DMS 273 (cell line): ENCODE measurements at regions not wholly inside any gene's neighbourhood (a gene's known extent, or its start where the extent isn't known, plus 50 kb on each side); places are given as distances from the start of the nearest gene placed in this dataset.
"Not testable (repeated sequence)": the region's sequence is repeated elsewhere in the genome, so short reads cannot be mapped to it uniquely, and the experiment has no call there.

Source experiments
- DNase-seq: peaks from one replicate; lab custom pipeline; 2025; ENCODE audit not compliant: unreplicated experiment; lab: John Stamatoyannopoulos, UW

- no peak for DNase-seq
These were observed 53.8 kb downstream of the COX7C start for GRCh38 chr5:86671536-86671935.

DNA sequence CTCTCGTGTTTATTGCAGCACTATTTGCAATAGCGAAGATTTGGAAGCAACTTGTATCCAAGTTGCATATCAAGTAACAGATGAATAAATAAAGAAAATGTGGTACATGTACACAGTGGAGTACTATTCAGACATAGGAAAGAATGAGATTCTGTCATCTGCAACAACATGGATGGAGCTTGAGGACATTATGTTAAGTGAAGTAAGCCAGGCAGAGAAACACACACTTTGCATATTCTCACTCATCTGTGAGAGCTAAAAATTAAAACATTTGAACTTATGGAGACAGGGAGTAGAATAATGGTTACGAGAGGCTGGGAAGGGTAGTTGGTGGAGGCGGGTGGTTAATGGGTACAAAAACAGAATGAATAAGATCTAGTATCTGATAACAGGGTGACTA, 56.3 kb downstream of the COX7C start:
- DNase-seq: no peak

DNA sequence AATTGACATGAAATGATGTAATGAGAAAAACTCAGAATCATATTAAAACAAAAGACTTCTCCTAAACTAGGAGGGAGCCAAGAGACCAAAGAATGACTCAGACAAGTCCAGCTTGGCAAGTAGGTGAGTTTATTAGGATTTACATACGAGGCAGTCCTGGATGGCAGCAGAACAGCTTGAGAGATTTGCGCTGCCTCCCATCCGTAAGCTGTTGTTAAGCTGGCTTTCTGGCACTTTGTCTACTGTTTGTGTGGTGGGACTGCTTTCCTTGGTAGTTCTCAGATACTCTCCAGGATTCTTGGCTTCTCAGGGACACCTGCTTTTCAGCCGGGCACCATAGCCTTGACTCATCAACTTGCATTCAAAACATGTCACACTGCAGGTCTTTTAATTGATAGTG, 57.6 kb downstream of the COX7C start:
- DNase-seq: peak; percentile 53

- peak; percentile 74 for DNase-seq
These were observed 61.8 kb downstream of the COX7C start for GRCh38 chr5:86679529-86679928.

- DNase-seq: no peak
These were observed 62.2 kb downstream of the COX7C start for GRCh38 chr5:86679949-86680348.

DNA sequence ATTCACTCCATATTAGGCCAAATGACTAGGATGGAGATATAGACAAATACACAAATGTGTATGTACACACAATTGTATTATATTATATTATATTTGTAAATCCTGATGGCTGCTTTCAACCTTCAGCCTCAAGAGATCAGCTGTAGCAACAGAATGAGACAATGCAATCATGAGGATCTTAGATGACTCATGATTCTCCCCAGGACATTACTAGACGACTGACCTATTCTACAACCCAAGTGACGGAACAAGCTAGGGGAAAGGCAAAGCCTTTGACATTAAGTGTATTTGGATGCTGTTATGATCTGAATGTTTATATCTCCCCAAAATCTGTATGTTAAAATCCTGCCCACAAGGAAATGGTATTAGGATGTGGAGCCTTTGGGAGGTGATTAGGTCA, 66.5 kb downstream of the COX7C start:
- no peak for DNase-seq

DNA sequence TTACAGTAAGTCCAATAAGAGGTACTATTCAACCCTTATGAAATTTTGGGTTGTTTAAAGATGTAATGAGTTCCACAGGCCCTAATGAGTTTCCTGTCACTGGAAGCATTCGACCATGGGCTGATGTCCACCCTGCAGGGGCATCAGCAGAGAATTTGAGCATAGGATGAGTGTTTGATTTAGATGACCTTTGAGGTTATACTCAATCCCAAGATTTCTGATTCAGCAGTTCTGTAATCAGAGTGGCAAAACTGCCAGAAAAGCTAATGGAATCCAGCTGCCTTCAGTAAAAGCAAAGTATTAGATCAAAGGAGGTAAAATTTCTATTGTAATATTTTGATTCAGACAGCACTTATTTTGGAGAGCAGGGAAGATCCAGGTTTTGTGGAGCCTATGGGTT, 68.3 kb downstream of the COX7C start:
- DNase-seq: no peak

DNA sequence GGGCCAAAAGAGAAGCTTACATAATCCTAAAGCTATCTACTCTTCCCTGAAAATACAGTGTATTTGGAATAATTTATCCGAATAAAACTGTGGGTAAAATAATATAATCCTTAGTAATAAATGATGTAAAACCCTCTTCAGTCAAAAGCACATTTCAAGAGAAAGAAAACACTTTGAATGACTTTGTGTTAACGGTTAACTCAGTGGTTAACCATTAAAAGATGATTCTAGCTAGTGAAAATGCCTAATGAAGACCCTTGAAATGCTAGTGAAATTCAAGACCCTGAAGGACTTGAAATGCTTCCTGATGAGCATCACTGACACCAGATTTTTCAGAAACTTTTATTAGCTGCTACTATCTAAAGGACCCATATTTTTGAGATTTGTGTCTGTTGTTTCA, 70.7 kb downstream of the COX7C start:
- DNase-seq: no peak

DNA sequence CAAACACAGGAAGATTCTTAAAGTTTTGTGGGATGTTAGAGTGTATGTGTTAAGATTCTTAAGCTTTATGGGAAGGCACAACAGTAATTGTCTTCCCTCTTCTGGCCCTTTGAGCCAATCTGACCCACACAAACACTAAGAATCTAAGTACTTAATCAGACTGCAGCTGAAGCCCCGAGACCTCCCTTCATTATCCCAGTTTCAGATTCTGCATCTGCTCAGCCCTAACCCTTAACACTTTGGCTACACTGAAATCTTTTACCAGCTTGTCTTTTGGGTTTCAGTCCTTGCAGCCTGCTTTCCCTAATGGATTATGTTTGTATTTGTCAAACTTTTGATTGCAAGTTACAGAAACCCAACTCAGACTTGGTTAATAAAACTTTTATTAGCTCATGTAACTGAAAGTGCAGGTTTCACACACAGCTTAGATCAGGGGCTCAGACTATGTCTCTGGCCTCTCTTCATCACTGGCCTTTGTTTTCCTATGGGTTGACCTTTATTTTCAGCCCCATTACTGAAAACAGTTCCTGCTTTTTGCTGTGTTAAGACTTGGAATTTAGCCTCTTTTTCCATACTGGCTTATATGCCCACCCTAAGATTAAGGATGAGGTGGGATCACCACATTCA, 71.5 kb downstream of the COX7C start:
- DNase-seq: no peak

DNA sequence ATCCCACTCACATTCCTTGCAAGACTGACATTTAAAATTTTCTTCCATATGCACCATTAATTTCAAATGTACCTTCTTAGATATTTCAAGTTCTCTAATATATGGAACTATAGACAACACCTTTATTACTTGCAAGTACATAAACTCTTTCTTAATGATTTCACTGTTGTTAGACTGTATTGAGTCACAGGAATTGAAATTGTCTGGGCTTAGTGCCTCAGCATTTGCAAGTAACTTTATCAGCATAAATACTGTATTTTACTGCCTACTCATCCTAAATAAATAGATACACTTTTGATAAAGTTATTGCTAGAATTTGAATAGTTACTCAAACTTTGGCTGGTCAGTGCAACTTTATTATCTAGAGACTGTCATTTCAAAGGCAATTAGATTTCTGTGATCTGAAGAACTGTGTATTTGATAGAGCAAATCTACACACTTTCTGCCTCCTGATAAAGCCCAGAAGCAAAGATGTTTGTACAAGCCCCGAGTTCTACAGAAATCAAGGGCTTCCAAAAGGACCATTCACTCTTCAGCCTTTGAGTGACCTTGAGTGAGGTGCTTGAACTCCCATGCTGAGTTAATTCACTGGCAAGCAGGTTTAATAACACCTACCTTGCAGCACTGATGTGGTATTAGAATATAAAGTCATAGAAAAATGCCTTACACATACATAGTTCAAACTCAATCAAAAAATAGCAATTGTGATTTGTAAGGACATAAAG, 91.6 kb downstream of the COX7C start:
- DNase-seq: no peak

DNA sequence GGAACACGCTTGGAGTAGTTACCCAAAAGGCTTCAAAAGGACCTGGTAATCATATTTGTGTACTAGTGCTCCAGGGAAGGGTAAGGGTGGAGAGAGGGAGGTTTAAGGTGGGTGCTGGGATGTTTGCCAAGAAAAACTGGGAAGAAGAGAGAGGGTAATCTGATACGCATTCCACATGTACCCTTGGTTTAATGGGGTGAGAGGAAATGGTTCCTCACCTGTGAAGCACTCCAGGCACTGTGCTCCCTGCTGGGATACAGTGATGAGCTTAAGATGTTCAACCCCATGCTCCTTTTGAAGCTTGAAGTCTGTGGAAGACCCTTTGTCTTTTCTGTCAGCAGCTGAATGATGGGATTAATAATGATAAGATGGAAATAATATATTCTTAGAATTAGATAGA, 98.4 kb downstream of the COX7C start:
- peak; percentile 14 for DNase-seq

DNA sequence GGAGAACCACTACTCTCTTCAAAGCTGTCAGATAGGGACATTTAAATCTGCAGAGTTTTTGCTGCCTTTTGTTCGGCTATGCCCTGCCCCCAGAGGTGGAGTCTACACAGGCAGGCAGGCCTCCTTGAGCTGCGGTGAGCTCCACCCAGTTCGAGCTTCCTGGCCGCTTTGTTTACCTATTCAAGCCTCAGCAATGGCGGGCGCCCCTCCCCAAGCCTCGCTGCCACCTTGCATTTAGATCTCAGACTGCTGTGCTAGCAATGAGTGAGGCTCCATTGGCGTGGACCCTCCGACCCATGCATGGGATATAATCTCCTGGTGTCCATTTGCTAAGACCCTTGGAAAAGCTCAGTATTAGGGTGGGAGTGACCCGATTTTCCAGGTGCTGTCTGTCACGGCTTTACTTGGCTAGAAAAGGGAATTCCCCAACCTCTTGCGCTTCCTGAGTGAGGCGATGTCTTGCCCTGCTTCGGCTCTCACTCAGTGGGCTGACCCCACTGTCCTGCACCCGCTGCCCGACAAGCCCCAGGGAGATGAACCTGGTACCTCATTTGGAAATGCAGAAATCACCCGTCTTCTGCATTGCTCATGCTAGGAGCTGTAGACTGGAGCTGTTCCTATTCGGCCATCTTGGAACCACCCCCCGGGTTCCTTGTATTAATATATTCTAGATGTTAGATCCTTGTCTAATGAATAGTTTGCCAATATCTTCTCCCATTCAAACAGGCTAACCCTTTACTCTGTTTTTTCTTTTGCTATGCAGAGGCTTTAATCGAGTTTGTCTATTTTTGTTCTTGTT, 113.8 kb downstream of the COX7C start:
- DNase-seq: not testable (repeated sequence)

- DNase-seq: no peak
These were observed 117.6 kb downstream of the COX7C start for GRCh38 chr5:86735370-86735769.

GRCh38 chr5:86737579-86737978, 119.8 kb downstream of the COX7C start:
- DNase-seq: no peak

GRCh38 chr5:86748538-86749105, 130.9 kb downstream of the COX7C start:
- DNase-seq: no peak

DNA sequence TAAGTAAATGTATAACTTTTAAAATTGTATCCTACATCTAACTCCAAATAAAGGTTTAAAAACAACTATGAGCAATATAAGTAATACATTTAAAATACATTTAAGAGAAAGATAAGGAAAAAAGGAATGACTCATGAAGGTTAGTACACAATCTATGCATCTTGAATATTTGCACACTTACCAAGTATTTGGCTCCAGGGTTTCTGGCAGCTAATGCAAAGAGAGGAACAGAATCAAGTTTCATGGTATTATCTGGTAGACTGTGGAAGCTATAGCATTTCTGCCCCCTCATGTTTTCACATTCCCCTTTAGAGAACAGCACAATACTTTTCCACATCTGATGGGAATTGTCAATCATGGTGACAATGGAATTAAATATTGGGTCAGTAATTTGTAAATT, 132.1 kb downstream of the COX7C start:
- no peak for DNase-seq

- DNase-seq: peak; percentile 30
These were observed 139.1 kb downstream of the COX7C start for GRCh38 chr5:86756839-86757238.

DNA sequence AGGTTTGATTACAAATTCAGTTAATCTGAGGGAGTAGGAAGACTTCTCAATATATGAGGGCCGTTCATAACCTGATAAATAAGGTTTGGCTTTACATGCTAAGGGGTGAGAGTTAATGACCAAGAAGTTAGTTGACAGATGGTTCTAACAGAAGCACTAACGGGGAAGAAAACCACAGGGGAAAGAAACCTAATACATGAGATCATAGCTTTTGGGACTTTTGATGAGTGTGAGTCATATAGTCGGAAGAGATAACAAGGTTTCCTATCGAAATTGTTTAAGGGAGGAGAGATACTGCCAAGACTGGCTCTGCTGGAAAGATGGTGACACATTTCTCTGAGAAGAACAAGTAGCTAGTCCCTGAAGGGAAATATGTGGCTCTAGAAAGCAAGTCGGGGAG, 140.1 kb downstream of the COX7C start:
- peak; percentile 93 for DNase-seq

- no peak for DNase-seq
These were observed 142.9 kb downstream of the COX7C start for GRCh38 chr5:86760661-86761060.

DNA sequence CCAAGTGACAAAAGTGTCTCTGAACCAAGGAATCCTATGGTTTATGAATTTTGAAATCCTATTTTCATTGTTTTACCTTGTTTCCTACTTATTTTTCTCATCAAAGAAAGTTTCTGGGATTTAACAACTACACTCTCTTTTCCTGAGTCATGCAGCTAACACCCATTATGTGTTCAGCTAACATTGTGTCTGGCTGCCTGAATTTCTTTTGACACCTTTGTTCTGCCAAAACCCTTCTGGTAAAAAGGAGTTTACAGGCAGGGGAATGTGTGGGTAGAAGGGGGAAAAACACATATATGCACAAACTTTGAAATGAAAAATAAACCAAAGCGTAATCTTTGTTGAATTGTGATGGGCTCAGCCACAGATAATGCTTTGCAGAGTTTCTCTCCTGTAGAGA, 146.2 kb downstream of the COX7C start:
- no peak for DNase-seq

DNA sequence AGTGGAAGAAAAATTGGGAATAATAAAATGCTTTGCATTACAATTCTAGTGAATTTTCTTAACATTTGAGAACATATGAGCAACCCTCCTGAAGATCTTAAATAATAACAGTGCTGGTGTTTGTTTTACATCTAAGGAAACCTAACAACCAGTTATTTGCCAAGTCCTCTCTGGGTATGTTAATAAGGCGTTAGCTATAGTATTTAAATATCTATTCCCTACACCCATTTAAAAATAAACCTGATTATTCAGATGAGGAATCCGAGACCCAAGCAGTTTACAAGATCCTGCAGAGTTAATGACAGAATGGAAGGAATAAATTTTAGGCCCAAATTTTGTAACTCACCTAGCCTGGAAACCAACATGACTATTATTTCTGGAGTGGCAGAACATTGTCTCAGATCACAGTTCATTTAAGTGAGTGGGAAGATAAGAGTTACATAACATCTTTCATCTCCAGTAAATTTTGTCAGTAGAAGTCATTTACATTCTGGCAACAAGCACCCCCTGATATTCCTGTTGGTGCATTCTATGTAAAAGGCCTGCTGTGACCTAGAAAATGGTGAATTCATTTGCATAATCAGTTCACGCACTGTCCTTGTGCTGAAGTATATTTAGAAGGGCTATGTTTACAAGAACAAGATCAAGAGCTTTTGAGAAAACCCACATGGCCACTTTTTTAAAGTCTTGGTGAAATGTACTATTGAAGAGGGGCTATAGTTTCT, 148.2 kb downstream of the COX7C start:
- DNase-seq: peak; percentile 66
